Breast epithelium (tissue), 4 donors: ENCODE measurements at regions not wholly inside any gene's neighbourhood (a gene's known extent, or its start where the extent isn't known, plus 50 kb on each side); places are given as distances from the start of the nearest gene placed in this dataset.

Experiments used
- DNase-seq, 2 donors: peaks; one replicate each; pipeline ENCODE4 v3.0.0-alpha.2; 2019; ENCODE audit warnings: low spot score in 2 of 2
- H3K27ac ChIP-seq, 2 donors: fragments of 200-600 bp; sonication (generic) in 1 of 2; one replicate each; pipeline ENCODE4 v1.5.1; 2016 to 2019; ENCODE audit warnings: mild to moderate bottlenecking in 1 of 2
- H3K27me3 ChIP-seq, 2 donors: fragments of 200-600 bp; sonication (generic) in 1 of 2; one replicate each; pipeline versions ENCODE4 v1.5.1 to v1.6.0; 2017 to 2019; ENCODE audit warnings: control low read depth in 1 of 2, mild to moderate bottlenecking in 1 of 2
- H3K36me3 ChIP-seq: fragments of 200-600 bp; one replicate; pipeline ENCODE4 v1.5.1; 2019
- H3K4me1 ChIP-seq, 2 donors: fragments of 200-600 bp; sonication (generic); one replicate each; pipeline ENCODE4 v1.5.1; 2016 to 2019; ENCODE audit warnings: control low read depth in 1 of 2
- H3K4me3 ChIP-seq, 3 donors: fragments of 200-600 bp; sonication (generic); 1 replicate in 2 of 3; 2 replicates in 1 of 3; pipeline ENCODE4 v1.5.1; 2016 to 2019; ENCODE audit warnings: mild to moderate bottlenecking in 3 of 3, moderate library complexity in 2 of 3
- H3K9me3 ChIP-seq, 2 donors: fragments of 200-600 bp; sonication (generic) in 1 of 2; one replicate each; pipeline ENCODE4 v1.5.1; 2016 to 2019; ENCODE audit warnings: control low read depth in 1 of 2
- POLR2A ChIP-seq: fragments of 450-650 bp; IDR thresholded peaks from one replicate; pipeline ENCODE4 v1.6.1; 2016; ENCODE audit warnings: antibody characterized with exemption, mild to moderate bottlenecking, moderate library complexity
- POLR2AphosphoS5 ChIP-seq, 3 donors: sonication (generic); formaldehyde crosslinking; IDR thresholded peaks; one replicate each; pipeline ENCODE4 v1.6.1; 2017; ENCODE audit warnings: antibody characterized with exemption in 3 of 3
- intact Hi-C: fragments of 100-400 bp; cut with DNase I; formaldehyde crosslinking; loops from one replicate; pipeline ENCODE4 v1.15.1; 2023; ENCODE audit warnings: low total_unique reads
- TF ChIP-seq, protein P1 (sequence below), 3 donors: fragments of 450-650 bp; IDR thresholded peaks; one replicate each; pipeline ENCODE4 v1.5.1; 2016 to 2017; ENCODE audit warnings: antibody characterized with exemption in 3 of 3, mild to moderate bottlenecking in 3 of 3, moderate library complexity in 3 of 3

DNA sequence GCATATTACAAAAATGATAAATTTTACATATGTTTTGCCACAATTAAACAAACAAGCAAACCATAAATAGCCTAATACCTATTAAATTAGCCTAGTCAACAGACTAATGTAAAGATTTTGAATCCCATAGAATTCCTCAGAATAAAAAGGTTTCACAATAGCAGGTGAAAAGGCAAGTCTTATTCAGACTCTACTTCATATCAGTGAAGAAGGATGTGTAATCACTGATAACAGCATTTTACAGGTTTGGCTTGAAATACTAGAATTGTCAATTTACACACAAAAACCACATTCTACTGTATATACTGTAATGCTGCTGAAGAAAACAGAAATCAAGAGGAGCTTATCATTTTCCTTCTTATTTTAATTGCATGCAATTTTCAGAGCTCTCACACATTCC, 90.8 kb upstream of the SSTR1 start:
- no peak overlapping the region for H3K27ac ChIP-seq
- H3K36me3 ChIP-seq: no peaks in the 10 kb centered on the region
- no peaks in the 10 kb centered on the region for H3K4me1 ChIP-seq
- H3K27me3 ChIP-seq: no peaks in the 10 kb centered on the region
- no peak for DNase-seq
- TF ChIP-seq POLR2AphosphoS5 (IDR thresholded peaks at IDR 0.05) (no peak), POLR2A (no peak)
- TF ChIP-seq, protein P1, sequence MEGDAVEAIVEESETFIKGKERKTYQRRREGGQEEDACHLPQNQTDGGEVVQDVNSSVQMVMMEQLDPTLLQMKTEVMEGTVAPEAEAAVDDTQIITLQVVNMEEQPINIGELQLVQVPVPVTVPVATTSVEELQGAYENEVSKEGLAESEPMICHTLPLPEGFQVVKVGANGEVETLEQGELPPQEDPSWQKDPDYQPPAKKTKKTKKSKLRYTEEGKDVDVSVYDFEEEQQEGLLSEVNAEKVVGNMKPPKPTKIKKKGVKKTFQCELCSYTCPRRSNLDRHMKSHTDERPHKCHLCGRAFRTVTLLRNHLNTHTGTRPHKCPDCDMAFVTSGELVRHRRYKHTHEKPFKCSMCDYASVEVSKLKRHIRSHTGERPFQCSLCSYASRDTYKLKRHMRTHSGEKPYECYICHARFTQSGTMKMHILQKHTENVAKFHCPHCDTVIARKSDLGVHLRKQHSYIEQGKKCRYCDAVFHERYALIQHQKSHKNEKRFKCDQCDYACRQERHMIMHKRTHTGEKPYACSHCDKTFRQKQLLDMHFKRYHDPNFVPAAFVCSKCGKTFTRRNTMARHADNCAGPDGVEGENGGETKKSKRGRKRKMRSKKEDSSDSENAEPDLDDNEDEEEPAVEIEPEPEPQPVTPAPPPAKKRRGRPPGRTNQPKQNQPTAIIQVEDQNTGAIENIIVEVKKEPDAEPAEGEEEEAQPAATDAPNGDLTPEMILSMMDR (IDR thresholded peaks at IDR 0.05): no peak
- H3K9me3 ChIP-seq: no peaks in the 10 kb centered on the region
- H3K4me3 ChIP-seq: no peak overlapping the region
- intact Hi-C loops: no loop called here

GRCh38 chr14:38120109-38120508, 87.6 kb upstream of the SSTR1 start:
- Histone ChIP-seq H3K9me3 (no peaks in the 10 kb centered on the region), H3K27ac (no peak overlapping the region), H3K27me3 (no peaks in the 10 kb centered on the region), H3K36me3 (no peaks in the 10 kb centered on the region), H3K4me3 (no peak overlapping the region), H3K4me1 (no peaks in the 10 kb centered on the region)
- intact Hi-C loops: no loop called here
- DNase-seq: no peak
- TF ChIP-seq POLR2AphosphoS5 (IDR thresholded peaks at IDR 0.05) (no peak), POLR2A (no peak)
- TF ChIP-seq, protein P1 (IDR thresholded peaks at IDR 0.05): no peak

GRCh38 chr14:38121320-38122020, 86.2 kb upstream of the SSTR1 start:
- H3K27ac ChIP-seq: no peak overlapping the region
- no peak overlapping the region for H3K4me3 ChIP-seq
- TF ChIP-seq POLR2A: no peak
- no peak for TF ChIP-seq POLR2AphosphoS5 (IDR thresholded peaks at IDR 0.05)
- TF ChIP-seq, protein P1 (IDR thresholded peaks at IDR 0.05): no peak
- H3K4me1 ChIP-seq: no peaks in the 10 kb centered on the region
- no peaks in the 10 kb centered on the region for H3K9me3 ChIP-seq
- intact Hi-C loops: no loop called here
- no peaks in the 10 kb centered on the region for H3K36me3 ChIP-seq
- DNase-seq: no peak
- H3K27me3 ChIP-seq: no peaks in the 10 kb centered on the region

DNA sequence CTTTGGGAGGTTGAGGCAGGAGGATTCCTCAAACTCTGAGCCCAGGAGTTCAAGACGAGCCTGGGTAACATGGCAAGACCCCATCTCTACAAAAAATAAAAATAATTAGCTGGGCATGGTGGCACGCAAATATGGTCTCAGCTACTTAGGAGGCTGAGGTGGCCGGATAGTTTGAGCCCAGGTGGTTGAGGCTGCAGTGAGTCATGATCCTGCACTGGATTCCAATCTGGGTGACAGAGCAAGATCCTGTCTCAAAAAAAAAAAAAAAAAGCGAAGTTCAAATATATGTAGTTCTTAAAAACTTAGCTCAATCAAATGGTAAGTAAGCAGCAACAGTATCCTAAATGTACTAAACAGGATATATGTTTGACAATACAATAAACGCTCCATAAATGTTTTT, 85.5 kb upstream of the SSTR1 start:
- Histone ChIP-seq H3K36me3 (no peaks in the 10 kb centered on the region), H3K27me3 (no peaks in the 10 kb centered on the region), H3K4me3 (no peak overlapping the region), H3K9me3 (no peaks in the 10 kb centered on the region), H3K27ac (no peak overlapping the region), H3K4me1 (no peaks in the 10 kb centered on the region)
- no peak for DNase-seq
- TF ChIP-seq, protein P1 (IDR thresholded peaks at IDR 0.05): no peak
- TF ChIP-seq POLR2A (no peak), POLR2AphosphoS5 (IDR thresholded peaks at IDR 0.05) (no peak)
- intact Hi-C loops: no loop called here

- no peak for DNase-seq
- no peaks in the 10 kb centered on the region for H3K27me3 ChIP-seq
- no peaks in the 10 kb centered on the region for H3K9me3 ChIP-seq
- TF ChIP-seq, protein P1 (IDR thresholded peaks at IDR 0.05): no peak
- TF ChIP-seq POLR2A (no peak), POLR2AphosphoS5 (IDR thresholded peaks at IDR 0.05) (no peak)
- intact Hi-C loops: no loop called here
- no peaks in the 10 kb centered on the region for H3K36me3 ChIP-seq
- no peaks in the 10 kb centered on the region for H3K4me1 ChIP-seq
- H3K27ac ChIP-seq: no peak overlapping the region
- no peak overlapping the region for H3K4me3 ChIP-seq
Measured at GRCh38 chr14:38124506-38124905, 83.2 kb upstream of the SSTR1 start.
